Pancreas (tissue), 10 donors: ENCODE measurements at regions not wholly inside any gene's neighbourhood (a gene's known extent, or its start where the extent isn't known, plus 50 kb on each side); places are given as distances from the start of the nearest gene placed in this dataset.

Source experiments
- ATAC-seq, 4 donors: fragments of 200-7000 bp; cut with Tn5 transposase; one replicate each; pipeline versions ENCODE4 v1.8.0 to v1.9.1; 2020; ENCODE audit warnings: mild to moderate bottlenecking in 4 of 4, moderate library complexity in 4 of 4
- DNase-seq, 6 donors: peaks; one replicate each; pipeline ENCODE4 v3.0.0-alpha.2; 2020
- FAIRE-seq: peaks from 2 replicates; lab custom pipeline; 2012; peaks lifted over from hg19 to GRCh38; lab: Jason Lieb, UNC
- H3K27ac ChIP-seq, 4 donors: fragments of 200-600 bp; sonication (generic); 1 replicate in 3 of 4; 2 replicates in 1 of 4; pipeline versions ENCODE4 v1.5.0 to v1.8.0; 2020
- H3K27me3 ChIP-seq, 4 donors: fragments of 200-600 bp; one replicate each; pipeline ENCODE4 v1.8.0; 2021
- H3K36me3 ChIP-seq, 3 donors: fragments of 200-600 bp; sonication (generic) in 1 of 3; one replicate each; pipeline versions ENCODE4 v1.5.0 to v1.8.0; 2020 to 2021
- H3K4me1 ChIP-seq, 3 donors: fragments of 200-600 bp; one replicate each; pipeline ENCODE4 v1.8.0; 2021
- H3K4me3 ChIP-seq, 4 donors: fragments of 200-600 bp; sonication (generic) in 2 of 4; one replicate each; pipeline versions ENCODE4 v1.5.0 to v1.8.0; 2020 to 2021
- H3K9me3 ChIP-seq, 4 donors: fragments of 200-600 bp; one replicate each; pipeline ENCODE4 v1.8.0; 2021
- WGBS, 2 donors: extraction: QIAGEN DNeasy Blood & Tissue Kit; methylation state at CpG; one replicate each; pipeline ENCODE4 v1.1.7; 2013; 5-methylcytosine and 5-hydroxymethylcytosine counted together
- intact Hi-C, 3 donors: fragments of 100-400 bp; cut with DNase I; formaldehyde crosslinking; loops; one replicate each; pipeline versions ENCODE4 v1.11.1 to v1.14.2; 2022
- TF ChIP-seq, protein P1 (sequence below), 4 donors: fragments of 200-600 bp; sonication (generic) in 3 of 4; IDR thresholded peaks; one replicate each; pipeline versions ENCODE4 v1.5.0 to v1.8.0; 2021; ENCODE audit warnings: antibody characterized with exemption in 4 of 4
- donor health status: healthy with polysubstance abuse.
- donor health status: DM: no; HTN: no; CAD: no; lungs with moderate emphysema.
- donor health status: DM: no; HTN: no; CAD: no.
- donor health status: control.
- donor health status: control.
- donor health status: Bipolar disorder and iron deficiency.
- donor health status: DM: yes; HTN: yes; CAD: no.
- donor health status: DM: no; HTN: no; CAD: no.
- donor health status: DM: no; HTN: no; CAD: no.
- donor health status: DM: yes; HTN: yes; CAD: no.

DNA sequence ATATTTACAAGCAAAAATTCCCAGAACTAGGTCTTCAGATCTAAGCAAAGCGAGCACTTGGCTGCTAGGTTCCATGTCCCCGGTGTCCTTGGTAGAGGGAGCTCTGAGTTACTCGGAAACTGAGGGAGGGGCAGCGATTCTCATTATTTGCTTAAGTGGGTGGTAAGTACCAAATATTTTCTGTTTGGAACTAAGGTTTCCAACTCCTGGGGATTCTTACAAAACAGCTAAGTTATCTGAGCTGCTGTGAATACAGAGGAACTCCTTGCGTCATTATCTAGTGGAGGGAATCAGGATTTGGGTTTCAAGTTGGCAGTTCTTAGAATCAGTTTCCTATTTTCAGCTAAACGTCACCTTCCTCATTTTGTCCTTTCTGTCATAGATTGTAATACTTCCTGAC, 76.8 kb upstream of the IKZF1 start:
- Histone ChIP-seq H3K27ac (no peak overlapping the region), H3K27me3 (no peaks in the 10 kb centered on the region), H3K36me3 (no peaks in the 10 kb centered on the region), H3K4me3 (no peak overlapping the region), H3K4me1 (no peaks in the 10 kb centered on the region), H3K9me3 (peaks cover 0 to 6% (median 0%) of the 10 kb centered on the region in 4 donors)
- intact Hi-C loops: no loop called here
- TF ChIP-seq, protein P1, sequence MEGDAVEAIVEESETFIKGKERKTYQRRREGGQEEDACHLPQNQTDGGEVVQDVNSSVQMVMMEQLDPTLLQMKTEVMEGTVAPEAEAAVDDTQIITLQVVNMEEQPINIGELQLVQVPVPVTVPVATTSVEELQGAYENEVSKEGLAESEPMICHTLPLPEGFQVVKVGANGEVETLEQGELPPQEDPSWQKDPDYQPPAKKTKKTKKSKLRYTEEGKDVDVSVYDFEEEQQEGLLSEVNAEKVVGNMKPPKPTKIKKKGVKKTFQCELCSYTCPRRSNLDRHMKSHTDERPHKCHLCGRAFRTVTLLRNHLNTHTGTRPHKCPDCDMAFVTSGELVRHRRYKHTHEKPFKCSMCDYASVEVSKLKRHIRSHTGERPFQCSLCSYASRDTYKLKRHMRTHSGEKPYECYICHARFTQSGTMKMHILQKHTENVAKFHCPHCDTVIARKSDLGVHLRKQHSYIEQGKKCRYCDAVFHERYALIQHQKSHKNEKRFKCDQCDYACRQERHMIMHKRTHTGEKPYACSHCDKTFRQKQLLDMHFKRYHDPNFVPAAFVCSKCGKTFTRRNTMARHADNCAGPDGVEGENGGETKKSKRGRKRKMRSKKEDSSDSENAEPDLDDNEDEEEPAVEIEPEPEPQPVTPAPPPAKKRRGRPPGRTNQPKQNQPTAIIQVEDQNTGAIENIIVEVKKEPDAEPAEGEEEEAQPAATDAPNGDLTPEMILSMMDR (IDR thresholded peaks at IDR 0.05): no peak
- 58 to 71% methylated on average over 6 of the region's 6 CpGs for WGBS, 2 donors
- DNase-seq (no peak), ATAC-seq (peak in 2 of 4 donors; percentile 46 to 50), FAIRE-seq (no peak)

DNA sequence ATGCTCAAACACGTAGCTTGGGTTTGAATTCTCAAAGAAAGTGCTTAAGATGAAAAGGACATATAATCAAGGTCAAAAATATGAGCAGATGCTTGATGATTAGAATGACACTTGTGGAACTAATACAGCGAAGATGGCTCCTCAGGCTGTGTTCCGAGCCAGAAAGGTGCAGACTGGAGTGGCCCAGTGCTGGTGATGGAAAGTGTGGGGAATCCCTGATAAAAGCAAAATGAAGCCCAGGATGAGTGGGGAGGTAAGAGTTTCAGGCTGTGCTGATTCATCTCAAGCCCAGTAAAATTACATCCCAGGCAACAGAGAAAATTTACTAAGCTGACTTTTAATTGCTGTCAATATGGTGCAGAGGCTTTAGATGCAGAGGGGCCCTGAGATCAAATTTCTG, 77.8 kb upstream of the IKZF1 start:
- FAIRE-seq (no peak), ATAC-seq (no peak), DNase-seq (no peak)
- WGBS, 2 donors: 55 to 60% methylated on average over 3 of the region's 3 CpGs
- TF ChIP-seq, protein P1 (IDR thresholded peaks at IDR 0.05): no peak
- H3K27ac ChIP-seq: no peak overlapping the region
- H3K4me1 ChIP-seq: no peaks in the 10 kb centered on the region
- no peaks in the 10 kb centered on the region for H3K36me3 ChIP-seq
- peaks cover 0 to 6% (median 0%) of the 10 kb centered on the region in 4 donors for H3K9me3 ChIP-seq
- no peaks in the 10 kb centered on the region for H3K27me3 ChIP-seq
- H3K4me3 ChIP-seq: no peak overlapping the region
- intact Hi-C loops: no loop called here

DNA sequence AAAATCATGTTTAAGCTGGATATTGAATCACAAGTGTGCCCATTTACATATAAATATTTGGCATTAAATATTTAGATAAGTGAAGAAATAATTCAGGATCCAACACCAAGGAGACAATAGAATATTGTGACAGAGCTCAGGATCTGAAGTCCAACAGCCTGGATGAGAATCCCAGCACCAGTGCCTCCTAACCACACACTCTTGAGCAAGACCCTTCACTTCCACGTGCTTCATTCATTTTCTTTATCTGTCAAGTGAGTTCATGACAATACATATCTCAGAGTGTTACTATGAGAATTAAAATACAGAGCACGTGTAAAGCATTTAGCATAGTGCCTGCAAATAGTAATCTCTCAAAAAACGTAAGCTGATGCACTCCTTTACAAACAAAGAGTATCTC, 78.4 kb upstream of the IKZF1 start:
- TF ChIP-seq, protein P1 (IDR thresholded peaks at IDR 0.05): no peak
- DNase-seq (no peak), ATAC-seq (no peak), FAIRE-seq (no peak)
- no peaks in the 10 kb centered on the region for H3K36me3 ChIP-seq
- no peaks in the 10 kb centered on the region for H3K27me3 ChIP-seq
- WGBS, 2 donors: 20 to 28% methylated on average over 3 of the region's 3 CpGs
- H3K9me3 ChIP-seq: peaks cover 0 to 6% (median 0%) of the 10 kb centered on the region in 4 donors
- H3K27ac ChIP-seq: no peak overlapping the region
- H3K4me3 ChIP-seq: no peak overlapping the region
- intact Hi-C loops: no loop called here
- no peaks in the 10 kb centered on the region for H3K4me1 ChIP-seq

DNA sequence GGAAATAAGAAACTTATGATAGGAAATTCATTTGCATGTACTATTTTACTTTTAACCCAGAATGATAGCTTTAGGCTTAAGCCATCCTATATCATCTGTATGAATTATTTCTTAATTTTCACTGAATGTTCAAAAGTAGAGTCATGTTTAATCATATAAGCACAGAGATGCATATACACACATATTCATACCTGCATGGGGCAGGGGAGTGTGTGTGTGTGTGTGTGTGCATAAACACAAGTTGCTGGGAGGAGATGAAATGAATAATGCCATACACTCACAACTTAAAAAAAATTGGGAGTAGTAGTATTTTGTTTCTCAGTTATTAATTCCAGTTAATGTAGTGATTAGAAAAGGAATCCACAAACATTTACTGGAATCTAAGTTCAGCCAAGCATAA, 83.1 kb upstream of the IKZF1 start:
- DNase-seq: no peak
- no peak overlapping the region for H3K4me3 ChIP-seq
- H3K36me3 ChIP-seq: no peaks in the 10 kb centered on the region
- no peaks in the 10 kb centered on the region for H3K9me3 ChIP-seq
- no peaks in the 10 kb centered on the region for H3K4me1 ChIP-seq
- no peak for ATAC-seq
- TF ChIP-seq, protein P1 (IDR thresholded peaks at IDR 0.05): no peak
- no peak overlapping the region for H3K27ac ChIP-seq
- H3K27me3 ChIP-seq: no peaks in the 10 kb centered on the region
- intact Hi-C loops: no loop called here
- no peak for FAIRE-seq

DNA sequence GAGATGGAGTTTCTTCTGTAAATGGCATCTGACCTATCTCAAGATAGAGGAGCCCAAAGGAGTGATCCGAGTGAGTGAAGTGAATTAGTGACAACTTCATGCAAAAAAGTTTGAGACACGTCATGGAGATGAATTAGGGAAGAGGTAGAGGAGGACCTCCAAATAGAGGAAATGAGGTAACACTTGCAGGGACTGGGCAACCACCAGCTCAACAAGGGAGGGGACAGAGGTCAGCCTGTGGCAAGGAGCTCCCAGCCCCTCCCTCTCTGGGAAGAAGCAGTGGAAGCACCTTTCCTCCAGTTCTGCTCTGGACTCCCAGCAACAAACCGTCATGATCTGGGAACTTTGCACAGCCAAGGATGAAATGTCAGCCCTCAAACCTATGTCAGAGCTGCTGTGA, 83.5 kb upstream of the IKZF1 start:
- Histone ChIP-seq H3K9me3 (no peaks in the 10 kb centered on the region), H3K36me3 (no peaks in the 10 kb centered on the region), H3K27ac (no peak overlapping the region), H3K4me3 (no peak overlapping the region), H3K4me1 (no peaks in the 10 kb centered on the region), H3K27me3 (no peaks in the 10 kb centered on the region)
- no peak for FAIRE-seq
- intact Hi-C loops: no loop called here
- 40 to 53% methylated on average over 3 of the region's 3 CpGs for WGBS, 2 donors
- peak in 2 of 4 donors; percentile 22 to 44 for ATAC-seq
- DNase-seq: no peak
- TF ChIP-seq, protein P1 (IDR thresholded peaks at IDR 0.05): no peak
